HG03103 (cell line): ENCODE measurements at regions not wholly inside any gene's neighbourhood (a gene's known extent, or its start where the extent isn't known, plus 50 kb on each side); places are given as distances from the start of the nearest gene placed in this dataset.
"Not testable (repeated sequence)": the region's sequence is repeated elsewhere in the genome, so short reads cannot be mapped to it uniquely, and the experiment has no call there.

ENCODE experiments used
- ATAC-seq: cut with Tn5 transposase; IDR thresholded peaks from one replicate; pipeline ENCODE4 v1.9.1; 2021; ENCODE audit warnings: low read depth; ENCODE audit not compliant: unreplicated experiment

DNA sequence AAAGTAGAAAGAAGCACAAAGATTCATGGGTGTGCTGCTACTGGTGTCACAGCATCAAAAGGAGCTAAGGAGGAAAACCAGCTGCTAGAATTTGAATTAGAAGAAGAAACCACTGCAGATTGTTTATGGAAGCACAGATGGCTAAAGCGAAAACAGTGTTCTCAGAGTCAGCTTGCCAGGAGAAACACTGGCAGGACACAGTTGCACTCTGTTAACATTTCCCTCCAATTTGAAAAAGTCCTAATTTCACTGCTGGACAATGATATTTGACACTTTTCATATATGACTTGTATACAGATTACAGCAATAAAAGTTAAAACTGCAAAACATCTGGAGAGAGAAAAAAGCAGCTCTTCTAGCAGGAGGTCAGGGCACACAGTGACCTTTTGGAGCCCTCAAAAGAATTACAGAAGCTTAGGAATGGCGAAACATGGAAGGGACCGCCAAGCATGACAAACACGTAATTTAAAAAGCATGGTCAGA is 314.5 kb downstream of the COL12A1 start:
- ATAC-seq: no peak

DNA sequence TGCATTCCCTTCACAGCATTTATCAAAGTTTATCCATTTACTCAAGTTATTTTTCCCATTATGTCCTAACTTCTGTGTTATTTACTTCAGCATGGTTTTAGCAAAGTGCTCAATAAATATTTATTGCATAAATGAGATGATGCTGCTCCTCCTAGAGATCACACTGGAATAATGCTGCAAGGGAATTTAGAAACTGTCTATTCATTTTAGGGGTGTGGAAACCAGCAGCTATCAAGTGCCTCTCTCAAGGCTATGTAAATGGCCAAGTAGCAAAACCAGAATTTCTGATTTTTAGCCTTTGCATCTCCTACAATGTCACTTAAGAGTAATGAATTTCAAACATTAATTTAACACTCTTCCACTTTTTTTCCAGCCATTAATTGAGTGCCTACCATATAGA is 316.2 kb downstream of the COL12A1 start:
- no peak for ATAC-seq

DNA sequence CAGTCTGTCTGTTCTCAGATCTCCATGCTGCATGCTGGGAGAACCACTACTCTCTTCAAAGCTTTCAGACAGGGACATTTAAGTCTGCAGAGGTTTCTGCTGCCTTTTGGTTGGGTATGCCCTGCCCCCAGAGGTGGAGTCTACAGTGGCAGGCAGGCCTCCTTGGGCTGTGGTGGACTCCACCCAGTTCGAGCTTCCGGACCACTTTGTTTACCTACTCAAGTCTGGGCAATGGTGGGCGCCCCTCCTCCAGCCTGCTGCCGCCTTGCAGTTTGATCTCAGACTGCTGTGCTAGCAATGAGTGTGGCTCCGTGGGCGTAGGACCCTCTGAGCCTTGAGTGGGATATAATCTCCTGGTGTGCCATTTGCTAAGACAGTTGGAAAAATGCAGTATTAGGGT is 317.1 kb downstream of the COL12A1 start:
- ATAC-seq: not testable (repeated sequence)

DNA sequence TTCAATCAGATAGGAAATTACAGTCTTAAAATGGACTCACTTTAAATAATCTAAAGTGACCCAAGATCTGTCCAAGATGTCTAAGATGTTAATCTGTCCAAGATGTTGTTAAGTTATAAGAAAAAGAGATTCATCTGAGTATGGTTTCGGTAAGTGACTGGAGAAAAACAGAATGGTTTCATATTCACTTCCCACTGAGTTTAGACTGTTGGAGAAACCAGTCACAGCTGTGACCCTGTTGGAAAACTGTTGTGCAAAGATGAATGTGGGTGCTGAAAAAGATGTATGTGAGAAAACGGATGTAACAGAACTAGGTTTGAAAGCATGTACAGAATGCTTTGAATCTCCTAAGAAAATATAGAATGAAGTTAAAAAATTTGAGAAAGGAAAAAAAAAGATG is 325.9 kb downstream of the COL12A1 start:
- no peak for ATAC-seq

DNA sequence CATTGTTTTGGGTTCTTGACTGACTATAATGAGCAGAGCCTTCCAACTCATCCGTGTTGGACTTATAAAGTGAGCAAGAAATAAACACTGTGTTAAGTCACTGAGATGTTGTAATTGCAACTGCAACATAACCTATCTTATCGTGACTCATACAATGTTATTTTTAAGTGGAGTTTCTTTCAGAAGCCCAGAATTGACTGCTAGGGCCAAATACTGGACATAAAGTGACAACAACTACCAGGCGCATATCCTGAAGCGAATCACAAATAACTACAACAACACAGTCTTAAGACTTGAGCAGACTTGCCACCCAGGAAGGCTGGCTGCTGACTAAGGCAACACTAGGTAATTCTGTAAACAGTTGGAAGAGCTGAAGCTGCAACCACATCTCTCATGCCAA is 326.6 kb downstream of the COL12A1 start:
- no peak for ATAC-seq

DNA sequence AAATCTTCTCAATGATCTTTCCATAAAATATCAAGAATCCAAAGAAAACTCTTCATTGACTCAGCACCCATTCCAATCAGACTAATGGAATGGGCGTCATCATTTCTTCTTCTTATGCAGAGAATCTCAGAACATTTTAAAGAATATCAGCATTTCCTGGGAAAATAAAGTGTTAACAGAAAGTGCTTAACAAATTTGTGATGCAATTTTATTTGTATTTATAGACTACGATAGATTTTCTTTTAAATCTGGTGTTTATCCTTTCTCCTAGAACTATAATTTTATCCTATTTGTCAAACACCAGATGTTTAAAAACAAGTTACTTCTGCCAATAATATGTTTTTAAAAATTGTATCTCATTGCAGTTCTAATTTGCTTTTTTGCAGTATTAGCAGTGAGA is 330.7 kb downstream of the COL12A1 start:
- ATAC-seq: no peak

DNA sequence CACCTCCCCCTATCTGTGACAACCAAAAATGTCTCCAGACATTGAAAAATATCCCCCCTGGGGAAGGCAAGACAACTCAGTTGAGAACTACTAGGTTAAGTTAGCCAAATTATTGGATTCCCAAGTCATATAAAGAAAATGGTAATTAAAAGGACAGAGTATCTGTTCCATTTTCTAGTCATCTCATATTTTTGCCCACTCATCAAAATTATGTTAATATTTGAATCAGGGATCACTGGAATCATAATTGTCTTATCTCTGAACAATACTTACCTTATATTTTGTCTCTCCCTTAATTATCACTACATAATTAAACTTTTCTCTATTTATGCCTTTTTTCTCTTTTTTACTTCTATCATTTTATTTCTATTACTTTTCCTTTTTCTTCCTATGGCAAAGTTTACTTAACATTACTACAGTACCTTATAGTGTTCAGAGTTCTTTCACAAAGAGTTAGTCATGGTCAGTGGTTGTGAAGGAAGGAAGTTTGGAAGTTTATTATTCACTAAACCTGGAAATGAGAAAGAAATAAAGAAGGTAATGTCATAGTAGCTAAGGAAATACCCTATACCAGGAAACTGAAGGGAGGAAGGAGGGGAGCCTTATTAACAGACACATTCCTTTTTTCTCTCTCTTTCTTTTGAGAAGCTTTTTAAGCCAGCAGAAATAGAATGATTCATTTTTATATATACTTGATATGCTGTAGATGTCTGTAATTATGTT is 332.9 kb downstream of the COL12A1 start:
- ATAC-seq: no peak

DNA sequence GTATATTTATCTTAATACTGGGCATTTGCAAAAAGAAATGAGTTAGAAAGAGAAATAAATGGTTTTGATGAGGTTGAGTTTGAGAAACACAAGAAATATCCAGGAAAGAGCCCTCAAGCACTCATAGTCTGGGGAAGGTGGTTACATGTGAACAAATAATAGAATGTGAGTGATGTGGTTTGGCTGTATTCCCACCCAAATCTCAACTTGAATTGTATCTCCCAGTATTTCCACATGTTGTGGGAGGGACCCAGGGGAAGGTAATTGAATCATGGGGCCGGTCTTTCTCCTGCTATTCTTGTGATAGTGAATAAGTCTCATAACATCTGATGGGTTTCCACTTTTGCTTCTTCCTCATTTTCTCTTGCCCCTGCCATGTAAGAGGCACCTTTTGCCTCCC is 334.1 kb downstream of the COL12A1 start:
- ATAC-seq: no peak

DNA sequence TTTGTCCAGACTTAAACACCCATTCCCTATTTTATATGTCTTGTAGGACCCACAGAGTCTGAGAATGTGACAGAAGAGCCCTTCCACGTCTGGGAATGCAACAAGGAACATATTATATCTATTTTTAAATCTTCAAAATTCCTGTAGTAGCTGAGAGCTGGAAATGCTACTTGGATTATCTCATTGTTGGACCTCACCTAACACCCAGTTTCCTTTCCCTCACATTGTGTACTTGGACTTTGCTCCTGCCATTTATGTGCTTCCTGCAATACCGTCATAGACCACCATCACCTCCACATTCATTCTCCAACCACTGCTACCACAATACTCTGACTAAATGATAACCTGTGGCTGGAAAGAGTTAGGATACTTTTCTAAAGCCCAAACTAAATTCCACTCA is 335.4 kb downstream of the COL12A1 start:
- no peak for ATAC-seq

DNA sequence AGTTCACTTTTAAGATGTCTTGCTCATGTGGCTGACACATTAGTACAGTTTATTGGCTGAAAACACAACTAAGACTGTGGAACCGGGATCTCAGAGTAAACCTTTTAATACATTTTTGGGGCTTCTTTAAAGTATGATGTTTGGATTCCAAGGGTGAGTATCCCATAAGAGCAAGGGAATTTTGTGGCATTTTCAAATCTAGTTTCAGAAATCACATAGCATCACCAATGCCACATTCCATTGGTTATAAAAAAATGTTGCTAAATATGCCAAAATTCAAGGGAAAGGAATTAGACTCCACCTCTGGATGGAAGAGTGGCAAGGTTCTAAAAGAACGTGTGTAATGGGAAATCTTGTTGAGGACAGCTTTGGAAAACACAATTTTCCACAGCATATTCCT is 338.6 kb downstream of the COL12A1 start:
- no peak for ATAC-seq

DNA sequence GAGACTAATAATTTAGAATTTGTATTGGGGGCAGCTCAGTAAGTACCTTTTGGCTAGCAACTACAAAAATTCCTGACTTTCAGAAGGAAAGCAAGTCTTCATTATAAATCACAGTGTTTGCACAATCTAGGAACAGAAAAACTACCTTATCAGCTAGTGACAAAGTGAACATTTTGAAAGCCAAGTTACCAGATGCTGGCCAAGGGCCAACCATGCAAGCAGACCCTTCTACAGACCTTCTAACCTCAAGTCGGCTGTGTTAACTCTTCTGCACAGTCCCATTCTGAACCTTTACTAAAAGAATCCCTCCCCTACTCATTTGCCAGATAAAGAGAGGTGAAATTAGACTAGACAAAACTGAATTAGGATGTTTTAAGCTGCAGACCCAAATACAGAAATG is 341.9 kb downstream of the COL12A1 start:
- ATAC-seq: no peak

DNA sequence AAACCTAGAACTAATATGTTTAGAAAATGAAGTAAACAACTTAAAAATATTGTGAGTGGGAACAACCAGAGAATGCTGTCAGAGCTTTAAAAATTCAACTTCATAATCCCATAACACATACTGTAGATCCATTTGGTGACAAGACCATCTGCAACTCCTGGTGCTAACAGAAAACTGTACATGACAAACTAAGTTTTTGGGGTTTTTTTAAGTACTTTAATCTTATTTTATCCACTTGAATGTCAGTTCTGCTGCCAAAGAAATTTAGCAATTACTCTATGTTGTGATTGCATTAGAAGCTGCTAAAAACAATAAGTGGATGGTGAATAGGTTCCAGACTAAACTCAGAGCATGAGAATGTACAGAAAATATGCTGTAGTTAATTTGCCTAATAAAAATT is 345.4 kb downstream of the COL12A1 start:
- ATAC-seq: no peak

DNA sequence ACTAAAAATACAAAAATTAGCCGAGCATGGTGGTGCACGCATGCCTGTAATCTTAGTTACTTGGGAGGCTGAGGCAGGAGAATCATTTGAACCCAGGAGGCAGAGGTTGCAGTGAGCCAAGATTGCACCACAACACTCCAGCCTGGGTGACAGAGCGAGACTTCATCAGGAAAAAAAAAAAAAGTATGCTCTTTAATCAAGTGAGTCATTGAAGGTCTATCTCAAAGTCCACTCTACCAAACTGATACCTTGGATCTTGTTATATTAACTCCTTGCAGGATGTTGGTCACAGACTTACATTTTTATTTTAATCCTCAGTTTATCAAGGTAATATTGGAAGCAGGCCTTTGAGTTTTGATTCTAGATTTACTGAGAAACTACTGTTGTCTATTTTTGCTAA is 348.7 kb downstream of the COL12A1 start:
- ATAC-seq: no peak

DNA sequence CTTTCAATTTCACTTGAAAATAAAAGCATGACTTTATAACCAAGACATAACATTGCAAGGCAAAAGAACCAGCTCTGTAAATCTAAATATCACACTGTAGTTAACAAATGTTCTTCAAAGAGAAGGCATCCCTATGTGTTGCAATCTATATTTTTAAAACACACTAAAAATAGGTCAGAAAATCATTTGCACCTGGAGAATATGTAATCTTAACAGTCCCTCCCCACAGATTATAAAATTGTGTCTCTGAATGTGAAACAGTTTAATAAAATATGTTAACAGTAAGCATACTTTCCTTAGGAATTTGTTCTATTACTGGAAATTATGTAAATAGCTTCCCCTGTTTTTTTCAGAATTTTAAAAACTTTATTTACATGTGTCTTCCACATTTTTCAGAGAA is 351.9 kb downstream of the COL12A1 start:
- ATAC-seq: no peak

DNA sequence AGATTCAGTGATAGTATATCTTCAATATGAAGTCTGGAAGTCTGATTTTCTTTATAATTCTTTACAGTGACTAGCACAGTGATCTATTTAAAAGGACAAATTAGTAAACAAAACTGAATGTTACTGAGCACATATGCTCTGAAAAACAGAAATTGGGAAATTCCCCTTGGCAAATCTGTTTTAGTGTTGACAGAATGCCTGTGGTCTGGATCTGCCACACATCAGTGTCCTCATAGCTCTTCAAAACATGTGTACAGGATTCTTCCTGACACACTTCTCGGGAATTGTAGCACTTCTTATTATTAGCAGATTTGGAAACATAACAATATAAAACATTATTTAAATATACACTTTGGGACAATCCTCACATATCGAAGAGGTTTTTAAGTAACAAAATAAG is 354.3 kb downstream of the COL12A1 start:
- no peak for ATAC-seq

DNA sequence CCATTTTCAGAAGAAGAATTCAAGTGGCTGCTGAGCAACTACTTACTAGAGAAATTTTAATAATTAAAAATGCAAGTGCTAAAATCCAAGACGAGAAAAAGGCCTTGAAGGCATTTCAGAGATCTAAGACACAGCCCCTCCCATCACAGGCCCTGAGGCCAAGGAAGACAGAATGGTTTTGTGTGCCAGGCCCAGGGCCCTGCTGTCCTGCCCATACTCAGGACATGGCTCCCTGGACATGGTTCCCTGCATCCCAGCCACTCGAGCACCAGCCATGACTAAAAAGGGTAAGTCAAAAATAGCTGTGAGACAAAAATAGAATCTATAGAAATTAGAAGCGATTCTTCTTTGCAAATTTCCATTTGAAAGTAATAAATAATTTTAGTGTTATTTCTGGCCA is 364.9 kb downstream of the COL12A1 start:
- ATAC-seq: no peak

DNA sequence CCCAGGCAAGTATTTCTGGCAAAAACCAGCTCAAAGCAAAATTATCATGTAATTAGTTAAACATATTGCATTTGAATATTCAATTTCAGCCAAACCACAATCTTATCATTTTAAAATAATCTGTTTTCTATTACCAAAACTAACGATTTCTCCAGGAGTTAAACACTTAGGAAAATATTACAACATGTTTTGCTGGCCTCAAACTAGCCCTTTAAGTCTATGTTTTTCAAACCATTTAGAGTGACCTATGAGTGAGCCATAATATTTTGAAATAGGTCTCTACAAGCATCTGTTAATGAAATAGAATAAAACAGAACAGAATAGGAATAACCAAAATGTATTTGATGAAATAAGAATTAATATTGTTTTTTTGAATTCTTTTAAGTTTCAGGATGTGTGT is 370.9 kb downstream of the COL12A1 start:
- no peak for ATAC-seq

DNA sequence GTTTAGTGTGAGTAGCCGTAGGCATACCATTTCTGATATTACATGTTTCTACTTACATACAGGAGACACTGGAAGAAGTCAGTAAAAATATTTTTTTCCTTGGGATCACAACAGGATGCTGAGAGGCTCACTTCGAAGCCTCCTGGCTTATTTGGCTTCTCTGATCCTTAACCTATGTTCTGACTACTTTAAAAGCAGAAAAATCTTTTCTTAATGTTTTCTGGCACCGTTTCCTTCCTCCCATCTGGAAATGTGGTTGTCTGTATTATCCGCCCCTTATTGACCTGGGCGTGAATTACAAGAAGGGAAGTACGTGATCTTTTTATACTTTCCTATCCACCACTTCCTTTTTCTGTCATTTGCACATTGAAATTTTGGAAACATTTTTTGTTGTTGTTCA is 379.6 kb downstream of the COL12A1 start:
- ATAC-seq: no peak

DNA sequence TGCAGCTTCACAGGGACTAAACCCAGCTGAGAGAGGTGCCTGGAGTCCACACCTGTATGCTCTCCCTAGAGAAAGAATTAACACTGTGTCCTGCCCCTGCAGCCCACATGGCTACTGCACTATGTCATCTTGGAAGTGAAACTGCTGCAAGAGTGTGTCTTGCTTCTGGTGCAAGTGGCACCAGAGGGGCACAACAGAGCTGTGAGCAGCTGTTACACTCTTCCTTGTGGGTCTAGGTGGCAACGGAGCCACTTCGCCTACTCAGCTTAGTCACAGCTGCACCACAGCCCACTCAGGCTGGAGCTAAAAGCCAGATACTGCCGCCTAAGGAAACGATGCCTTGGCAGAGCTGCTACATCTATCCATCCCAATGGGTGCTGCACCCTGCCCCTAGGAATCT is 391.4 kb downstream of the COL12A1 start:
- no peak for ATAC-seq

DNA sequence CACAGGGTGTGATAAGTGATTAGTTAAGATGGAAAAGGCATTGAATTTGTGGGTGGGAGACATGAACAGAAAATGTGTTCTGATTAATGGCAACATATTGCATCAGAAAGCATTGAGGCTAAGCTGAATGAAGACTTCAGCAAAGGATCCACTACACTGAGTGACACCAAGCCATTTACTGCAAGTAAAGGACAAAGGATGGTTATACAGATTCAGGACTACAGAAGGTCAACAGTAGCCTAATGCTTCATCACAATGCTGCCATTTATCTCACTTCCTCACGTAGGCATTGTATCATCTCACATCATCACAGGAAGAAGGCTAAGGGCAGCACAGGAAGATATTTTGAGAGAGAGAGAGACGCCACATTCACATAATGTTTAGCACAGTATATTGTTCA is 398.2 kb downstream of the COL12A1 start:
- ATAC-seq: no peak

DNA sequence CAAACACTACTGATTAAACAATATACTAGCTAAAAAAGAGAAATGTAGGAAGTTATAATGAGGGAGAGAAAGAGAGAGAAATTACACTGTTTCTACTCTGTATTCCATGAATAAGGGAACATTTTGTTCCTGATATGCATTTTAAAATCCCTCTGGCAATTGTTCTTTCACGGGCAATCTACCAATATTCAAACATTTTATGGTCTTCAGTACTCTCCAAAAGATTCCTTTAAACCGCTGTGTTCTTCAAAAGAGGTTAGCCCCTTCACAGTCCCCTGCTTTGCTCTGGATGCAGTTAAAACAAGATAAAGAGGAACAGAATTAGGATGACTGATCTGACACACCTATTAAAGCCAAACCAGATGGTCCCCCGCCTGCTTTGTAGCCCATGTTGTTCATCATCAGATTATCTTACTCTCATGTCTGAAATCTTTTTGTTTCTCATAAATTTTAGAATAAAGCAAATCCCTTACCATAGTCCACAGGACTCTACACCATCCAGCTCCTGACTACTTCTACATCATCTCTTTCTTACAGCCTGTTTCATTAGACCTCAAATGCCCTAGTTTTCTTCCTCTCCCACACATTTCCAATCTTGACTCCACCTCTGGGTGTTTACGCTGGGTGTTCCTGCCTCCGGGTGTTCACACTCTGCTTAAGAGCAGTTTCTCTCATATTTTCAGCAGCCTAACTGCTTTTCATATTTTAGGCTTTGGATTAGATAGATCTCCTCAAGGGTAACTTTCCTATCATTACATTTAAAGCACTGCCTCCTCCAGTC is 399.7 kb downstream of the COL12A1 start:
- ATAC-seq: no peak

DNA sequence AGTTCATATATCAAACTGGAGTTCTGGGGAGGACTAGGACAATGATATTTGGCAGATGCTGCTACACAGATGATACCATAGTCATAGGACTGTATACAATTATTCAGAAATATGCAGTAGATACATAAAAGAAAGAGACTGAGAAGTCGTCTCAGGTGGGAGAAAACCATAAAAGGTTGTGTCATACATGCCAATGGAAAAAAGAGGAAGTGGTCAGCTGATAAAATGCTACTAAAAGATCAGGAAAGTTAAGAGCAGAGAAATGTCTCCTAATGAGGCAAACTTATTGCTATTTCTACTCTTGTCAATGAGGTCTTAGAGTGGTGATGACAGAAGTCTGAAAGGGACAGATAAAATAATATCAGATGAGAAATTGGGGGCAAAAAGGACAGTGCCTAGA is 407.6 kb downstream of the COL12A1 start:
- ATAC-seq: no peak
